Renal cortex interstitium (tissue), 11 donors: ENCODE measurements at regions not wholly inside any gene's neighbourhood (a gene's known extent, or its start where the extent isn't known, plus 50 kb on each side); places are given as distances from the start of the nearest gene placed in this dataset.

Experiments
- DNase-seq, 11 donors: peaks; one replicate each; pipeline ENCODE4 v3.0.0-alpha.2; 2013; ENCODE audit warnings: low read depth in 9 of 11, low spot score in 4 of 11; ENCODE audit errors: extremely low read depth in 1 of 11

DNA sequence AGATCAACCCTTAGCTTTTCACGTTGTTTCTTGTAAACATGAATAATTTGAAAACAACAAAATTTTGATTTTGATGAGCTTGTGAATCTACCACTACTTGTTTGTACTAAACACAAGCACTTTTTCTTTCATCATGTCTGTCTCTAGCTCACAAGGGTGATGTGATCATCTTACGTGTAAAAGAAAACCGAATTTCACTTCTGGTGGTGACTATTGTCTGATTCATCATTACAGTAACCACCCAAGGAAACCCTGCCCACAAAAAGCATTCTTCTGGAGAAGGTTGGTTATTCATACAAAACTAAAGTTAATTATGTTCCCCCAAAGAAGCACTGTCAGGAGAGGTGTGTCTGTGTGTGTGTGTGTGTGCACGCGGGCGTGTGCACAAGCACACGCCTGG lies 285.4 kb downstream of the ZNF516 start:
- DNase-seq = no peak

- DNase-seq = no peak
Observed at GRCh38 chr18:76208678-76209306, 286.2 kb downstream of the ZNF516 start.

DNA sequence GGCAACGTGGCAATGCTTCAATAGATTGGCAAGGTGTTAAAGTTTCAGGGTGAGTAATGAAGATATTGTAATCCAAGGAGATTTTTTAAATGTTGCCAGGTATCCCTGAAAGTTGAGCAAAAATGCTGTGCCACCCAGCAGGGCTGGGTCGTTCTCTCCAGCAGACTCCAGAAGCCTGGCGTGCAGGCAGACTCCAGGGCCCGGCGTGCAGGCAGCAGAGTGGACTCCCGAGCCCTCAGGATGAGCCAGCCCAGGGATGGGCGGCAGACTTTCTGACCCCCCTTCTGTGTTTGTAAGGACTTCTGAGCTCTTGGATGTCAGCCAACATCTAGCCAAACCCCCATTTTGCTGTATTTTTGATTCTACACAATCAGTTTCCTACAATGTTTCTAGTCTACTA lies 289.1 kb downstream of the ZNF516 start:
- DNase-seq = no peak

- no peak for DNase-seq
Observed at GRCh38 chr18:76203552-76203951, 291.5 kb downstream of the ZNF516 start.

DNA sequence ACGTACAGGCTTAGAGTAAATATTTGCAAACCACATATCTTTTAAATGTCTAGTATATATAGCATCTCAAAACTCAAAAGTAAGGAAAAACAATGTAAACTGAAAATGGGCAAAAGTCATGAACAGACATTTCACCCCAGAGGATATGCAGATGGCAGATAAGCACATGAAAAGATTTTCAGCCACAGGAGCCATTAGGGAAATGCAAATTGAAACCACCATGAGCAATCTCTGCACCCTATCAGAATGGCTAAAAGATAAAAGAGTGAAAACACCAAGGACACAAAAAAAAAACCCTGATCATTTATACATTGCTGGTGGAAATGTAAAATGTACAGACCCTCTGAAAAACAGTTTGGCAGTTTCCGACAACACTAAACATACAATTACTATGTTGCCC lies 292.7 kb downstream of the ZNF516 start:
- no peak for DNase-seq

DNA sequence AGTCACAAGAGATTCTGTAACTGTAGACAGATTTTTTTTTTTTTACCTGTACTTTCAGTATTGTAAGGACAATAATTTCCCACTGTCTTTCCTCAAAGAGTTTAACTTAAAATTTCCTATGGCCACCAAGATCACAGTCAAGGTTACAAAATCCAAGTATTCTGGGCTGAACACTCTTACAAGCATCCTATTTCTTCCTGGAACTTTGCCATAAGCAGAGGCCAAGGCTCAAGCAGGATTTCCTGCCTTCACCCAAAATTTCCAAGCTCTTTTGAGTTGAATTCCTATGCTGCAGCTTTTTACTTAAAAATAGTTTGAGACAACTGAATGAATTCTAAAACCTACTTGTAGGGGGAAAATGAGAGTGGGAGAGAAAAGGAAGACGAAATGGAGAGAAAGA lies 299.4 kb downstream of the ZNF516 start:
- DNase-seq = peak in 1 of 11 donors; percentile 17

DNA sequence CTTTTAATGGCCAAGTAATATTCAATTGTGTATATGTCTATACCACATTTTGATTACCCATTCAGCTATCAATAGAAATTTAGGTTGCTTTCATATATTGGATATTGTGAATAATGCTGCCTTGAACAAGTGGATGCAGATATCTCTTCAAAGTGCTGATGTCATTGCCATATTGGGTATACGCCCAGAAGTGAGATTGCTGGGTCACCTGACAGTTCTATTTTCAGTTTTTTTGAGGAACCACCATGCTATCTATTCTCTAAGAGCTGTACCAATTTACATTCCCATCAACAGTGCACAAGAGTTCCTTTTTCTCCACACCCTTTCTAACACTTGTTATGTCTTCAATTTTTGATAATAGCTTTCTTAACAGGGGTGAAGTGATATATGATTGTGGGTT lies 306.9 kb downstream of the ZNF516 start:
- no peak for DNase-seq

GRCh38 chr18:76179257-76179656 lies 315.8 kb downstream of the ZNF516 start:
- no peak for DNase-seq

DNA sequence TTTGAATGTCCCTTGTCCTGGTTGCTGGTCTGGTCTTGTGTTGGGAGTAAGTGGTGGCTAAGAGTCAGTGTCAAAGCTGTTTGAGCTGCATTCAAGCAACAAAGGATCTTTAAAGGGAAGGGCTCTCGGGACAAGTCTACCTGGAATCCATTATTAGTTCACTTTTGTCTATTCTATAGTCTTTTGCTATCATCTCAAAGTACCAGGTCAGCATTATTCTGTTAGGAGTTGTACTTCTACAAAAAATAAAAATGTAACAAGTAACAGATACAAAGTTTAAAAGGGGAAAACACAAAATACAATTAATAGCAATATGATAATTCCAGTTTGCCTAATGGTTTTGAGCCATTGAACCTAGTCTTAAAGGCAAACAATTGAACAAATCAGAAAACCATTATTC lies 317.9 kb downstream of the ZNF516 start:
- DNase-seq = no peak

- no peak for DNase-seq
Observed at GRCh38 chr18:76174451-76174850, 320.6 kb downstream of the ZNF516 start.

DNA sequence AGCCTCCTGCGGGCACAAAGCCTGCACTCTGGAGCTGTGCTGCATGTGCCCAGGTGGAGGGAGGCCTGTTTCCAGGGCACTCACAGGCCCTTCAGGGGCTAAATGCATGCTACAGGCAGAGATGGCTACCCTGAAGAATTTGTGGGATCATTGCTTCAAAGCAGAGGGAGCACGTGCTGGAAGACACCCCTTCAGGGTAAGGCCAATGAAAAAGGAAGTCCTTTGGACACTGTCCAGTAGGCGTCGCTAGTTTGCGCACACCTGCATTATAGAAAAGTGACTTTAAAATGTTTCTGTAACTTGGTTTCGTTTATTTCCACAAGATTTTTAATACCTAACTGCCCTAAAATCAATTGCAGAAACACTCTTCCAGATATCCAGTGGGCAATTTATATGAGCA lies 325.3 kb downstream of the ZNF516 start:
- no peak for DNase-seq

GRCh38 chr18:76167845-76168621 lies 327.0 kb downstream of the ZNF516 start:
- DNase-seq = peak in 3 of 11 donors; percentile 25 to 33 (median 29)

DNA sequence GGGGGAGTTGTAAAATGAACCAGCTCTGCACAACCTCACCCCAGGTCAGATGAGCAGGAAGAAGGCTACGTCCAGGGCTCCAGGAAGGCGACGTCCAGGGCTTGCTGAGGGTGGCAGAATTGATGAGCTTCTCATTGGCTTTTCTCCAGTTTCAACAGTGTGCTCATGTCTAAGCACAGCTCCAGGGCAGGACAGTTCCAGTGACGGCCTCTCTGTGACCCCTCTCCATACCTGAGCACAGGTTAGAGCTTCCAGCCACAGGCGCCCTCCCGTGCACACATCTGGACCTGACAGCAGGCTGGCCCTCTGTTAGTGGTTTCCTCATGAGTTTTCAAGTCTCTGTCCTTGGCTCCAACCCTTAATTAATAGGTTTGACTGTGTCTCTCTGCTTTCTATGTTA lies 327.6 kb downstream of the ZNF516 start:
- no peak for DNase-seq

- DNase-seq = no peak
Observed at GRCh38 chr18:76162886-76163285, 332.2 kb downstream of the ZNF516 start.

DNA sequence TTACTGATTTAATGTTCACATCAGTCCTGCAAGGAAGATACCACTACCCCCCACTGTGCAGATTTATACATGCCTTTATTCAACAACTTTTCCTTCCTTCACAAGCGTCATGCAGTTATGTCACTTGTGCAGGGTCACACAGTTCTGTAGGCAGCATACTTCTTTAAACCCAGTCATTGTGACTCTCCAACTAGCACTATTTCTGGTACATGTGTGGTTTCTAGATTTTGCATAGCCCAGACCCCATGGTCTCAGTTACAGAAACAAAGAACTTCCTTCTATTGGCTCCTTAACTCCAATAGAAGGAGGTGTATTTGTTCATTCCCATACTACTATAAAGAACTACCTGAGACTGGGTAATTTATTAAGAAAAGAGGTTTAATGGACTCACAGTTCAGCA lies 333.1 kb downstream of the ZNF516 start:
- no peak for DNase-seq

DNA sequence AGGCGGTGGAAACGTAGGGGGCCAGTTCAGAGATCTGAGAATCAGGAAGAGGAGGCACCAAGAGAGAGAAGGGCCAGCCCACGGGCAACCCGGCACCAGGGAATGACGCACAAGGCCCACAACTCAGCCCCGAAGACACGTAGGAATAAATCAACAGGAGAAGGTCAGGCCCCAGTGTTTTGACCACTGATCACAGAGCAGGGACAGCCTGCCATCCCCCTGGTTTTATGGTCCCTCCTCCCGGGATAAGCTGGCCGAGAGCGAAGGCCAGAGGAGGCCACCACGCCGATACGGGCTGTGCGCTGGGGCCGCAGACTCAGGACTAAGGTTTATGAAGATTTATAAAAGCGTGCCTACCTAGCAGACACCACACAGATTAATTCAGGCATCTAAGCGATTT lies 341.4 kb downstream of the ZNF516 start:
- DNase-seq = peak in 1 of 11 donors; percentile 16

- DNase-seq = no peak
Observed at GRCh38 chr18:76149734-76150133, 345.3 kb downstream of the ZNF516 start.

DNA sequence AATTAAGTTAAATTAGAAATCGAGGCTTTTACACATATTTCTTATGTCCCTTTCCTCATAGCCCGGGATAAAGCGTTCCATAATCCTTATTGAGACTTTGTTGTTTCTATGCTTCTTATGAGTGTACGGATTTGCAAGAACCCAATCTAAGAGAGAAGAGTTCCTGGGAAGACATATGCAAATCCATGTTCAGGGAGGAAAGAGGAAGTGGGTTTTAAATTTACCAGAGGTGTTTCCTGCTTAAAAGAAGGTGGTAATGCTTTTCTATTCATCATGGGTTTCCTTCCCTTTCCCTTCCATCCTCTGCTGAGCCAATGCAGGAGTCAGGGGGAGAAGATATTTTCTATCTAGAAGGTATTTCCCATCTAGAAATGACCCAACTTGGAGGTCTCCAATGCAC lies 345.8 kb downstream of the ZNF516 start:
- DNase-seq = no peak

GRCh38 chr18:76145521-76146376 lies 349.3 kb downstream of the ZNF516 start:
- DNase-seq = no peak

GRCh38 chr18:76144844-76145243 lies 350.2 kb downstream of the ZNF516 start:
- DNase-seq = no peak
